ENCODE measurements at regions not wholly inside any gene's neighbourhood (a gene's known extent, or its start where the extent isn't known, plus 50 kb on each side); places are given as distances from the start of the nearest gene placed in this dataset.

DNA sequence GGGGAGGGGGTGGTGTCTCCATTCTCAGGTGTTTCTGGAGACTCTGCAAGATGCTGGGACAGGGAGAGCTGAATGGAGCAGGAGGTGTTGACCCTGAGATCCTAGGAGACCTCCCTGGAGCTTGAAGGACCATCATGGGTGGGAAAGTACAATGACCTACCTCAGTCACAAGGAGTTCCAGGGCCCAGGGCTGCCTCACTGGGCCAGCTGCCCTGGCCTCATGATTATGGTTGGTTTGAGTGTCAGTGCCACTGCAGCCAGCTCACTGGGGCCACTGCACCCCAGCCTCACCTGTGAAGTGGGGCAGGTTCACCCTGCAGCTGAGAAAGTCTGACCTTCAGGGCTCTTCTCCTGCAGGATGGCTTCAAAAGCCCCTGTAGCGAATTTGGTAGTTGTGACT, 372.5 kb downstream of the IRX2 start:
- TF ChIP-seq, protein P1, sequence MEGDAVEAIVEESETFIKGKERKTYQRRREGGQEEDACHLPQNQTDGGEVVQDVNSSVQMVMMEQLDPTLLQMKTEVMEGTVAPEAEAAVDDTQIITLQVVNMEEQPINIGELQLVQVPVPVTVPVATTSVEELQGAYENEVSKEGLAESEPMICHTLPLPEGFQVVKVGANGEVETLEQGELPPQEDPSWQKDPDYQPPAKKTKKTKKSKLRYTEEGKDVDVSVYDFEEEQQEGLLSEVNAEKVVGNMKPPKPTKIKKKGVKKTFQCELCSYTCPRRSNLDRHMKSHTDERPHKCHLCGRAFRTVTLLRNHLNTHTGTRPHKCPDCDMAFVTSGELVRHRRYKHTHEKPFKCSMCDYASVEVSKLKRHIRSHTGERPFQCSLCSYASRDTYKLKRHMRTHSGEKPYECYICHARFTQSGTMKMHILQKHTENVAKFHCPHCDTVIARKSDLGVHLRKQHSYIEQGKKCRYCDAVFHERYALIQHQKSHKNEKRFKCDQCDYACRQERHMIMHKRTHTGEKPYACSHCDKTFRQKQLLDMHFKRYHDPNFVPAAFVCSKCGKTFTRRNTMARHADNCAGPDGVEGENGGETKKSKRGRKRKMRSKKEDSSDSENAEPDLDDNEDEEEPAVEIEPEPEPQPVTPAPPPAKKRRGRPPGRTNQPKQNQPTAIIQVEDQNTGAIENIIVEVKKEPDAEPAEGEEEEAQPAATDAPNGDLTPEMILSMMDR (IDR thresholded peaks at IDR 0.05; ENCODE audit: insufficient read depth, missing control alignments): no peak
- no peak for DNase-seq (ENCODE audit: insufficient read length, low spot score)
- no peak for FAIRE-seq

DNA sequence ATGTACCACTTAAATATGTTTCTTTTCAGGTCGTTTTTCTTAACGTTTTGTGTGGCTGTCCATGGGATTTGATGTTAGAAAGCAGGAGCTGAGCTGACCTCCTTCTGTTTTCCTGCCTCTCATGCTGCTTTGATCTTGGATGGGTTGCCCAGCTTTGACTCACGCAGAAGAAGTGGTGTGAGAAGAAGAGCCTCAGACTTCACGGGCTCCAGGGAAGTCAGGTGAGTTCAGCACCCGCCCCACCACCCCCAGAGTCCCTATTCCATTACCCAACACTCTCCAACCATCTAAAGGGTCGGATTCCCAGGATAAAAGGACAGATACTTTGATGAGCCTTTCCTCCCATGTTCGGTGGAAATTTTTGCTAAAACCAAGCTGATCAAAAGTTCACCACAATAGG, 373.4 kb downstream of the IRX2 start:
- no peak for FAIRE-seq
- no peak for DNase-seq (ENCODE audit: insufficient read length, low spot score)
- TF ChIP-seq, protein P1 (IDR thresholded peaks at IDR 0.05; ENCODE audit: insufficient read depth, missing control alignments): no peak

DNA sequence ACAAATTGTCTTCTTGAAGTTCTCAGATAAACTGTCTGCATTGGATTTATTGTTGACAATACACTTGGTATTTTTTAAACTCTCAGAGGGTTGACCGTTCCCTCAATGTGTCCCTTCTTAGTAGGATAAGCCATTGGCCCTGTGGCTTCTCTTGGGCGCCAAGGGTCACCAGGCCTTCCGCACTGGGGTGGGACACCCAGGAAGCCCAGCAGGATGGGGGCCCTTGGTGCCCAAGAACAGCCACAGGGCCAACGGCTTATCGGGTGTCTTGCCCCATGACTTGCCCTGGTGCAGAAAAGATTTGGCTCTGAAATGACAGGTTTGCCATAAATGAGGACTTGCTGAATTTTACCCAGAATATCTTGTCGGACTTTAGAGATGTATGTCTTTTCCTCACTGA, 375.0 kb downstream of the IRX2 start:
- DNase-seq (ENCODE audit: insufficient read length, low spot score): no peak
- no peak for FAIRE-seq
- TF ChIP-seq, protein P1 (IDR thresholded peaks at IDR 0.05; ENCODE audit: insufficient read depth, missing control alignments): no peak

DNA sequence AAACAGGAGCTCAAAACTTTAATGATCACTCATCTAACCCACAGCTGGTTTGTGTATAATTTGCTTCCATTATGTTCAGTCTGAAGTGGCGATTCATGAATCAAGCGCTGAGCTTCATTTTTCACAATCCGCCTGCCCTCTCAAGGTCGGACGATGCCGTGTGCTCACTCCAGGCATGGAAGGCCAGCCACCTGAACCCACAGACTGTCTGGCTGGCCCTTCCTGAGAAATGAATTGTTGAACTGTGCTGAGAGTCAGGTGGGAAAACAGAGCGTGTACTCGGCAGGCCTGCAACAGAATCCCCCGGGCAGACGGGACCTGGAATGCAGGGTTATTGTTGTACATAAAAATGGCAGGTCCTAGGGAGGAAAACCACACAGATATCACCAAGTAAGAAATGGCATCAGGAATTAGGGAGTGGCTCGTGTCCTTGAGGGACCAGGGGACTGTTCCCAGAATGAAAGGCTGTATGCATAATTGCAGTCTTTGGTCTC, 375.7 kb downstream of the IRX2 start:
- TF ChIP-seq, protein P1 (IDR thresholded peaks at IDR 0.05; ENCODE audit: insufficient read depth, missing control alignments): no peak
- FAIRE-seq (no peak), DNase-seq (ENCODE audit: insufficient read length, low spot score) (no peak)

DNA sequence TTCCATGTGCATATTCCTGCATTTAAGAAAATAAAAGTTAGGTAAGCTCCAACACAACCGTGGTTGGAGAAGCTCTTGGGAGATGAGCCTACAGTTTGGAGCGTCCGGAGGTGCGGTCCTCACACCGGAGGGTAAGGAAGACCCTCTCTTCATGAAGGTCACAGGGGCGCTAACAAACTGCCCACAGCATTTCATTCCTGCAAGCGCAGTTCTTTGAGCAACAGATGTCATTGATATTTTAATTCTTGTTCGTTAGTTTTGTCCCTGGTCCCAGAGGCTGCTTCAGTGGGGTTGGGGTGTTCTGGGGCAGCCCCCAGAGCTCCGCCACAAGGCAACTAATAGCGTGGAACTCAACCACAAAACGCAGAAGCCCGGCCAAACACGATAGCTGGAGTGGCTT, 376.2 kb downstream of the IRX2 start:
- FAIRE-seq (no peak), DNase-seq (ENCODE audit: insufficient read length, low spot score) (no peak)
- TF ChIP-seq, protein P1 (IDR thresholded peaks at IDR 0.05; ENCODE audit: insufficient read depth, missing control alignments): no peak

DNA sequence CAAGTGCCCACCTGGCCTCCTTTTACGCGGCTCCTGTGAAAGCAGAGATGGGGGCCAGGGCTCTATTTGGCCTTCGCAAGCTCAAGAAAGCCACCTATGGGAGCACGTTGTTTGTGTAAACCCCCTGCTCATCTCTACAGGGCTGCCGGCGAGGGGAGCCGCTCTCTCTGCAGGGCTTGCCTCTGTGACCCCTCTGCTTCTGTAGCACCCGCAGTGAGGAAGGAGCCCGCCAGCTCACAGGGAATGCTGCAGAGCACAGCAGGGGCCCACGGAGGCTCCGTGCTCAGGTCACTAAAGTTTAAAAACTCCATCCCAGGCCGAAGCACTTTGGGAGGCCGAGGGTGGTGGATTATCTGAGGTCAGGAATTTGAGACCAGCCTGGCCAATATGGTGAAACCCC, 376.8 kb downstream of the IRX2 start:
- FAIRE-seq (no peak), DNase-seq (ENCODE audit: insufficient read length, low spot score) (no peak)

DNA sequence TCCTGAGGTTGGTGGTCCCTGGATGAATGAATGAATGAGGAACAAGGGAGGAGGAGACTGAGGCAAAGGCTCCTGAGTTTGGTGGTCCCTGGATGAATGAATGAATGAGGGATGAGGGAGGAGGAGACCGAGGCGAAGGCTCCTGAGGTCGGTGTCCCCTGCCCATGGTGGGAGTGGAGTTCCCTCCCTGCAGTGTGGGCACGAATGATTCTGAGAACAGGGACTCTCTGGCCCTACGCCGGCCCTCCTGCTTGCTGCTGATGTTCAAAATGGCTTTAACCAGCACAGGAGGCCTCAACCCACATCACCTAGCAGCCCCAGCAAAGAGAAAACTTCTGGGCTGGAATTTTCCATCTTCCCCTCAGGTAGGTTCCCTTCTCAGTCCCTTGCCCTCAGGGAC, 377.8 kb downstream of the IRX2 start:
- TF ChIP-seq, protein P1 (IDR thresholded peaks at IDR 0.05; ENCODE audit: insufficient read depth, missing control alignments): no peak
- FAIRE-seq (no peak), DNase-seq (ENCODE audit: insufficient read length, low spot score) (no peak)

More for the DNA sequence above, 376.8 kb downstream of the IRX2 start:
- TF ChIP-seq, protein P1 (IDR thresholded peaks at IDR 0.05; ENCODE audit: insufficient read depth, missing control alignments): no peak

All from D721Med (cell line).